ENCODE measurements at regions not wholly inside any gene's neighbourhood (a gene's known extent, or its start where the extent isn't known, plus 50 kb on each side); places are given as distances from the start of the nearest gene placed in this dataset.
"Not testable (repeated sequence)": the region's sequence is repeated elsewhere in the genome, so short reads cannot be mapped to it uniquely, and the experiment has no call there.

DNA sequence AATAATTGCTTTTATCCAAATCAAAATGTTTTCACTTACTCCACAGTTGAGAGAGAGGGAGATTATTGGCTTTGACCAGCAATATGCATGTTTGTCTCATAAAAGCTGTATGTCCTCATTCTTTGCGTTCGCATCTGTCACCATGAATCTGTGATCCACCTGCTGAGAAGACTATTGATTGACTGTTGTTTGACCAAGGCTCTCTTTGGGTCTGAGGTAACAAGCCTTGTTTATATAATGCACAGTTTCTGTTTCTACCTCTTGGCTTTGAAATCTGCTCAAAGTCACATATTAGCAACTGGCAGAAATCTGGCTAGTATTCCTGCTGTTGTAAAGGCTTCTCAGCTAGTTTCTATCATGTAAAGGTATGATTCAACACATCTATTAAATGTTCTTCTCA, 157.0 kb downstream of the LYPLAL1 start:
- Mint-ChIP-seq H3K36me3 (peaks cover 2% of the 10 kb centered on the region), H3K4me1 (no peaks in the 10 kb centered on the region), H3K27me3 (no peaks in the 10 kb centered on the region), H3K4me3 (no peak overlapping the region), H3K9me3 (peaks cover 2 to 14% (median 13%) of the 10 kb centered on the region in 3 donors), H3K27ac (no peak overlapping the region)

DNA sequence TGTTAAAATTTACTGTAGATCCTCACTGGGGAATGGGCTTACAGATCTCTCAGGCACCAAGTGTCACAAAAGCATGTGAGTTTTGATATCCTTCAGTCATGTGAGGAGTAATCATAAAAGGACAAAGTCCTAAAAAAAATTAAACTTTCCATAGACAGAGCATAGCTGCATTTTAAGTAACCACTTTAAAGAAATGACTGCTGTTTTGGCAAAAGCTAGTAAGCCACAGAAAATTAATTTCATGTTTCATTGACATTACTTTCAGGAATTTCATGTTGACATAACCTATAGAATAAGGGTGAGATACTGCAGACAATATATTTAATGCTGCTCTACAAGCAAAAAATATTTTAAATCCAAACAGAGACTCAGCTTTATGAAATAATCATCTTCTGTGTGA, 156.3 kb downstream of the LYPLAL1 start:
- H3K27ac Mint-ChIP-seq, result no peak overlapping the region
- H3K4me1 Mint-ChIP-seq, result no peaks in the 10 kb centered on the region
- H3K9me3 Mint-ChIP-seq, result peaks cover 2 to 14% (median 13%) of the 10 kb centered on the region in 3 donors
- no peaks in the 10 kb centered on the region for H3K27me3 Mint-ChIP-seq
- peaks cover 2% of the 10 kb centered on the region for H3K36me3 Mint-ChIP-seq
- no peak overlapping the region for H3K4me3 Mint-ChIP-seq

DNA sequence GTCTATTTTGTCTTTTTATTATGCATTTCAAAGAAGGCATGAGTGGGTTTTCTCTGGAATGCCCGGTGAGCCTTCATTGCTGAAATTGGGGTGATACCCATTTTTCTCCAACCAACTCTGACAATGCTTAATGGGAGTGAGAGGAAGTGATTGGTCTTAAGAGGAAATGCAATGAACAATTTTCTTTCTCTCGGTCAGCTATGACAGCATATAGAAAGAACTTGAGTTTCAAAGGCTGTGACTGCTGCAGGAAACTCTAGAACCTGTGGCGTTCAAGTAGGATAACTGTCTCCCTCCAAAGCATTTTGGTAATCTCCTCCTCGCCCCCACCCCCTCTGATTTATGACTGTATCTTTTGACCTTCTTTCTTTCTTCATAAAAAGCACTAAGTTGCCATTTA, 155.9 kb downstream of the LYPLAL1 start:
- Mint-ChIP-seq H3K9me3 (peaks cover 2 to 14% (median 13%) of the 10 kb centered on the region in 3 donors), H3K27ac (no peak overlapping the region), H3K27me3 (no peaks in the 10 kb centered on the region), H3K36me3 (peaks cover 2% of the 10 kb centered on the region), H3K4me1 (no peaks in the 10 kb centered on the region), H3K4me3 (no peak overlapping the region)

DNA sequence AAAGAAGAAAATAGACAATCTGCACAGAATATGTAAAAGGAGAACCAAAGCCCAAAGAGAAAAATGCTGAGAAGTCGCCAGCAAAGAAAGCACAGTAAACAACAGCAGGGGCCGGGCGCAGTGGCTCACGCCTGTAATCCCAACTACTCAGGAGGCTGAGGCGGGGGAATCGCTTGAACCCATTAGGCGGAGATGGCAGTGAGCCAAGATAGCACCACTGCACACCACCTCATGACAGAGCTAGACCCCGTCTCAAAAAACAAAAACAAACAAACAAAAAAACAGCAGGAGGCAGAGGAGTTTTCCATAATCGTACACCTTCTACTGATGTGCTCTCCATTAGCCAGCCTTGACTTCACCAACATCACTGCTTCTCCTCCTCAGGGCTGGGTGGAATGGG, 153.2 kb downstream of the LYPLAL1 start:
- H3K36me3 Mint-ChIP-seq, result peaks cover 2% of the 10 kb centered on the region

DNA sequence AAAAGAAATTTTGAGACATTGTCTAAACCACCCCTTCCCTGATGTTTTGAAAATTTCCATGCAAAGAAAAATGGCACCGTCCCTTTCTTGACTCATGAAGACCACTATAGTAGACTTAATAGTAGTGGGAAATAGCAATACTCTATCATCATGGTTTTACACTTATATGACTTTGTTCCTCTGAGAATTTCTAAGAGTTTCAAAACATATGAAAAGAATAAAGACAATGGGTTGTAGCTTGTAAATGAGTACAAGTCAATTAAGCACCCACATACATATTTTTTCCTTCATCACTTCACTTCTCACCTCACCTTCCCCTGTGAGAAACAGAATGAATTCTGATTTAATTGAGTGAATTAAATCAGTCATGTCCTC, 151.7 kb downstream of the LYPLAL1 start:
- Mint-ChIP-seq H3K27ac (no peak overlapping the region), H3K4me3 (no peak overlapping the region), H3K27me3 (no peaks in the 10 kb centered on the region), H3K36me3 (peaks cover 2% of the 10 kb centered on the region), H3K4me1 (peaks cover 0 to 4% (median 0%) of the 10 kb centered on the region in 3 donors), H3K9me3 (peaks cover 4 to 14% (median 13%) of the 10 kb centered on the region in 3 donors)

More for the DNA sequence above, 153.2 kb downstream of the LYPLAL1 start:
- H3K9me3 Mint-ChIP-seq, result peaks cover 2 to 14% (median 13%) of the 10 kb centered on the region in 3 donors
- no peaks in the 10 kb centered on the region for H3K27me3 Mint-ChIP-seq
- no peaks in the 10 kb centered on the region for H3K4me1 Mint-ChIP-seq
- H3K4me3 Mint-ChIP-seq, result no peak overlapping the region
- H3K27ac Mint-ChIP-seq, result no peak overlapping the region

DNA sequence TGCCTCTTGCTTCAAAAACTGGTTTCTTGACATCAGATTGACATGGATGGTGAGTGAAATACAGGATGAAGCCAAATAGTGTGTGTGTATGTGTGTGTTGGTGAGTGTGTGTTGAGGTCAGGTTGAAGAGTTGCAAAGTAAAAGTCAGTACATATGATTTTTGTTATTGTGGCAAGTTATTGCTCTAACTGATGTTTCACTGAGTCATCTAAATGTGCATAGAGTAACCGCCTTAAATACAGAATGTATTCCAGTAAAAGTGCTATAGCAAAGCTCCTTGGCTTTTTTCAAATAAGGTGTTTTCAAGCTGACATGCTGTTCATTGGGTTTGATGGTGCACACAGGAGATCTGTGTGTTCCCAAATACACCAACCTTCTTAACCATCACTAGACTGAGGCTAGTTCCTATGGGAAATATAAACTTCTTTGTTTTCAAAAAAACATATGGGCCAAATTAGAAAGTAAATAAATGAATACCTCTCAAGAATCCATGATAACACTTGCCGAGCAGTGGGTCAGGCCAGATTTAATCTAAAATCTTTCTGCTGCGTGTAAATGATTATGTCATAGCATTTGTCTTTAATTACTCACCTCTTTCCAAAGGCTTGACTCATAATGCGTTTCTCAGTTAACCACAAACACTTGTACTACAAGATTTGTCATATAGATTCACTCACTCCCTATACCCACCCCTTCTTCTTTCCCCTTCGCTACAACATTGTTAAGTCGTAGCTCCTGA, 151.1 kb downstream of the LYPLAL1 start:
- no peak overlapping the region for H3K4me3 Mint-ChIP-seq
- H3K4me1 Mint-ChIP-seq, result peaks cover 0 to 4% (median 0%) of the 10 kb centered on the region in 3 donors
- no peaks in the 10 kb centered on the region for H3K27me3 Mint-ChIP-seq
- H3K9me3 Mint-ChIP-seq, result peaks cover 4 to 14% (median 13%) of the 10 kb centered on the region in 3 donors
- H3K27ac Mint-ChIP-seq, result no peak overlapping the region
- peaks cover 2% of the 10 kb centered on the region for H3K36me3 Mint-ChIP-seq

DNA sequence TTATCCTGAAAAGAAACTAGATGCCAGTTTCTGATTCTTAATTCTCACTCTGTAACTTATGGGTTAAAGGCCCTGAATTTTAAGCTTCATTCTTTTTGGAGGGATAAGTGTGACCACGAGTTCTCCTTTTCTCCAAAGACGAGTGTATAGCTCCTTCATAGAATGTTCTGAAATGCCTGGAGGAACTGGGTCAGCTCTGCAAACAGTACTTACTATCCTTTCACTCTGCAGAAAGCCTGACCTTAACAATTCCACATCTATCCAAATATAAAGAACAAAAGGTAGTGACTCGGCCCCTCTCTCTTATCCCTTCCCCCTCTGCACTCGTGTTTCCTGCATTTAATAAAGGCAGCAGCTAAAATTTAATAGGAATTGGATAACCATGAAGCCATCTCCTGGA, 150.5 kb downstream of the LYPLAL1 start:
- no peaks in the 10 kb centered on the region for H3K27me3 Mint-ChIP-seq

DNA sequence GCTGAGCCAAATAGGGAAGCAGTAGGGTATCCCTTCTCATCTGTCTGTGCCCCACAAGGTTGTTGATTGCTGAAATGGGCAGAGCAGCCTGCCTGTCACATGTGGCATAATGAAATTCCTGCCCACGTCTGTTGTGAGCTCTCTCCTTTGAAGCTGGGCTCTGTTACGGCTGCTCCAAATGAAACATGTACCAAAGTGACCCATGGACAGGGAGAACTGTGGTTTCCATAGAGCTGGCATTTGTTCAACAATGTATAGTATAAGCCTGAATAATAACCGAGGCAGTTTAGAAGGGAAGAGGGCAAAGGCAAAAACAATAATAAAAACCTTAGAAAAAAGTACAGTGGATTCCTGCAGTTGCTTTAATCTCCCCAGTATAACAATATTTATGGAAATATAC, 149.7 kb downstream of the LYPLAL1 start:
- peaks cover 4 to 16% (median 13%) of the 10 kb centered on the region in 3 donors for H3K9me3 Mint-ChIP-seq
- H3K4me3 Mint-ChIP-seq, result no peak overlapping the region
- H3K36me3 Mint-ChIP-seq, result peaks cover 2% of the 10 kb centered on the region
- H3K27me3 Mint-ChIP-seq, result no peaks in the 10 kb centered on the region
- peaks cover 0 to 4% (median 0%) of the 10 kb centered on the region in 3 donors for H3K4me1 Mint-ChIP-seq
- no peak overlapping the region for H3K27ac Mint-ChIP-seq

More for the DNA sequence above, 150.5 kb downstream of the LYPLAL1 start:
- Mint-ChIP-seq H3K27ac (no peak overlapping the region), H3K4me3 (no peak overlapping the region), H3K4me1 (peaks cover 0 to 4% (median 0%) of the 10 kb centered on the region in 3 donors), H3K9me3 (peaks cover 4 to 14% (median 13%) of the 10 kb centered on the region in 3 donors), H3K36me3 (peaks cover 2% of the 10 kb centered on the region)

DNA sequence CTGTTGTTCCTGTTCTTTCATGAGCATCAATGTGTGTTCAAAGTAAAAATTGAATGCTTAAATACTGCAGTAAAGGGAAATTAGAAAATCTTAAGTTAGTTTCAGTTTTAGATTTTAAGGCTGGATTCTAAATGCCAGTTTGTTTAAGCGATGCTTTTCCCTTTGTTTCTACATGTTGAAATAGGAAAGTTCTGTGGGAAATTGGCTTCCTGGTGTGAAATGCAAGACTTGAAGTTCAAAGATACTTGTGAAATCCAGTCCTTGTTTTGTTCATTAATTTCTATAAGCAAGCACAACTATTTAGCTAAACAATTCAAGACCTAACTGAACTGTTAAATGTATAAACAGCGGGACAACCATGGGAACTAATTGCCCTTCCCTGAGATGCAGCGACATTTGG, 149.1 kb downstream of the LYPLAL1 start:
- Mint-ChIP-seq H3K4me3 (no peak overlapping the region), H3K27me3 (no peaks in the 10 kb centered on the region), H3K9me3 (peaks cover 5 to 10% (median 8%) of the 10 kb centered on the region in 3 donors), H3K27ac (no peak overlapping the region), H3K4me1 (peaks cover 0 to 4% (median 0%) of the 10 kb centered on the region in 3 donors), H3K36me3 (peaks cover 2% of the 10 kb centered on the region)

DNA sequence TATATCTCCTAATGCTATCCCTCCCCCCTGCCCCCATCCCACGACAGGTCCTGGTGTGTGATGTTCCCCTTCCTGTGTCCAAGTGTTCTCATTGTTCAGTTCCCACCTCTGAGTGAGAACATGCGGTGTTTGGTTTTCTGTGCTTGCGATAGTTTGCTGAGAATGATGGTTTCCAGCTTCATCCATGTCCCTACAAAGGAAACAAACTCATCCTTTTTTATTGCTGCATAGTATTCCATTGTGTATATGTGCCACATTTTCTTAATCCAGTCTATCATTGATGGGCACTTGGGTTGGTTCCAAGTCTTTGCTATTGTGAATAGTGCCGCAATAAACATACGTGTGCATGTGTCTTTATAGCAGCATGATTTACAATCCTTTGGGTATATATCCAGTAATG, 146.9 kb downstream of the LYPLAL1 start:
- H3K27ac Mint-ChIP-seq, H3K27me3 Mint-ChIP-seq, H3K4me3 Mint-ChIP-seq, H3K9me3 Mint-ChIP-seq, H3K36me3 Mint-ChIP-seq, H3K4me1 Mint-ChIP-seq: not testable (repeated sequence)

DNA sequence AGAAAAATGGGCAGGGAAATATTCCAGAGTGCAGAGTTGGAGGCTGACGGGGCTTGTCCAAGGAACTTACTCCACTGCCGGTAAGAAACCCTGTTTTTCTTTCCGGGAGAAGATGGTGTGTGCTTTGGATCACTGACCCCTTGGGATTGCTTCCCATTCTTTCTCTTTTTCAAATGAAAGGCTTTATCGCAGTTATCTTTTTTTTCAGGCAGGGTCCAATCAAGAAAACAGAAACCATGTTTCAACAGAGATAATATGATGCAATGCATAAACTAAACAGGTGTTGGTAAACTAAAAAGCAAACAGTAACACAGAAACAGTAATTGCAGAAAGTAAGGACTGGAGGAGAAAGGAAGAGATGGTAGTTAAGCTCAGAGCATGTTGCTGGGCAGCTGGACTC, 145.1 kb downstream of the LYPLAL1 start:
- Mint-ChIP-seq H3K36me3 (peaks cover 7% of the 10 kb centered on the region), H3K4me1 (peaks cover 0 to 5% (median 0%) of the 10 kb centered on the region in 3 donors), H3K4me3 (no peak overlapping the region), H3K27me3 (no peaks in the 10 kb centered on the region), H3K27ac (peak overlapping the region in 1 of 3 donors; percentile 57), H3K9me3 (peaks cover 2 to 11% (median 10%) of the 10 kb centered on the region in 3 donors)

DNA sequence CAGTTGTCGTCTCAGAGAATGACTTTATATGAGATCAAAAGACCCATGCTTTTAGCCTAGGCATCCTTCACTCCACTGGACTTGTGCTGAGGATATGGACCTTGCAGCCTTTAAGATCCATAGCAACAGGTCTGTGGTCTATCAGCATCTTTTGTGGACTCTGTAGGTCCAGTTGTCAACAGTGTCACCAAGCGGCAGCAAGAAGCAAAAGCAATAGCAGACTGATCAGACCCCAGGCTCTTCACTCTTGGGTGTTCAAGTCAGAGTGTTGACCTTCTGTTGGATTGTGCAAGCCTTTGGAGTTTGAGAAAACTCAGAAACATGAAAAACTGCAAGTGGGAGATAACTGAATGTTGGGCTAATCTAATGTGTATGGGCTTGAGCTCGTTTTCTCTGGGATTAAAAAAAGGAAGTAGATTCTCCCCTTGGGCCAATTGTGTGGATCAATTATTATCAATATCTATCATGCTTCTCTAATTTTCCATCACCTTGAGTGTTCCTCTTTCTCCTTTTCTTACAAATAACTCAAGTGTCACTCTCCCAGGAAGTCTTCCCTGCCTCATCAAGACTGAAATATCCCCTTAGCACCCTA, 144.2 kb downstream of the LYPLAL1 start:
- Mint-ChIP-seq H3K27ac (no peak overlapping the region), H3K36me3 (peaks cover 9% of the 10 kb centered on the region), H3K9me3 (peaks cover 2 to 11% (median 10%) of the 10 kb centered on the region in 3 donors), H3K4me3 (no peak overlapping the region), H3K27me3 (no peaks in the 10 kb centered on the region), H3K4me1 (peaks cover 0 to 5% (median 0%) of the 10 kb centered on the region in 3 donors)

DNA sequence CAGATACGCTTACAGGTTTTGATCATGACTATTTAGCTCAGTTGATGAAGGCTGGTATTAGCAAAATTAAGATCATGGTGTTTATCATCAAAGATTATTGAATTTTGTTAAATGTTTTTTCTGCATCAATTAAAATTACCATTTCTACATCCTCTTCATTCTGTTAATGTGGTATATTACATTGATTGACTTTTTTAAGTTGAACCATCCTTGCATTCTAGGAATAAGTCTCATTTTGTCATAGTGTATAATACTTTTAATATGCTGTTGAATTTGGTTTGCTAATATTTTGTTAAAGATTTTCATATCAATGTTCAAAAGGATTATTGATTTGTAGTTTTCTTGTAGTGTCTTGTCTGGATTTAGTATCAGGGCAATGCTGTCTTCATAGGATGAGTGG, 142.4 kb downstream of the LYPLAL1 start:
- peaks cover 2 to 11% (median 10%) of the 10 kb centered on the region in 3 donors for H3K9me3 Mint-ChIP-seq
- no peaks in the 10 kb centered on the region for H3K27me3 Mint-ChIP-seq
- H3K4me1 Mint-ChIP-seq, result peaks cover 0 to 1% (median 0%) of the 10 kb centered on the region in 3 donors
- H3K27ac Mint-ChIP-seq, result no peak overlapping the region
- H3K4me3 Mint-ChIP-seq, result no peak overlapping the region
- H3K36me3 Mint-ChIP-seq, result peaks cover 13% of the 10 kb centered on the region

DNA sequence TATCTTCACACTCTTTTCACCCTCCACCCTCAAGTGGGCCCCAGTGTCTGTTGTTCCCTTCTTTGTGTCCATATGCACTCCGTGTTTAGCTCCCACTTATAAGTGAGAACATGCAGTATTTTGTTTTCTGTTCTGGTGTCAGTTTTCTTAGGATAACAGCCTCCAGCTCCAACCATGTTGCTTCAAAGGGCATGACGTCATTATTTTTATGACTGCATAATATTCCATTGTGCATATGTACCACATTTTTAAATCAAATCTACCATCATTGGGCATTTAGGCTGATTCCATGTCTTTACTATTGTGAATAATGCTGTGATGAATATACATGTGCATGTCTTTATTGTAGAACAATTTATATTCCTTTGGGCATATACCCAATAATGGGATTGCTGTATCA, 140.3 kb downstream of the LYPLAL1 start:
- Mint-ChIP-seq H3K9me3 (peaks cover 4 to 11% (median 10%) of the 10 kb centered on the region in 3 donors), H3K4me1 (peaks cover 0 to 1% (median 0%) of the 10 kb centered on the region in 3 donors)

DNA sequence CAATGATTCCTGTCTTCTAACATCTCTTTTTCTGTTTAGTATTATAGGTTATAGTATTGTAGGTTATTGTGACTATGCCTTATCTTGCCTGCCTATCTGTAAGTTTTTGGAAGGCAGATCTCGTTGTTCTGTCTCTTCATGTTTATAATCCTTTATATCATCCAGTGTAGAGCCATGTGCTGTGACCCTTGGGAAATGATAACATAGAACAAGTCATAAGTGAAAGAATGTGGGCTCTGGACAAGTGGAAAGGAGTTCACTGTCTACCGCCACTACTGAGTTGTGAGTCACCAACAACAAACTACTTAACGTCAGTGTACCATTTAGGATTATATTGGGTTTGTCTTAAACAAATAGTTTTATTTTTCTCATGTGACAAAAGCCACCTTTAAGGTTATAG, 139.3 kb downstream of the LYPLAL1 start:
- Mint-ChIP-seq H3K27me3 (no peaks in the 10 kb centered on the region), H3K4me3 (no peak overlapping the region), H3K9me3 (peaks cover 3 to 13% (median 10%) of the 10 kb centered on the region in 3 donors), H3K27ac (no peak overlapping the region), H3K36me3 (peaks cover 24% of the 10 kb centered on the region), H3K4me1 (peaks cover 0 to 1% (median 0%) of the 10 kb centered on the region in 3 donors)

More for the DNA sequence above, 140.3 kb downstream of the LYPLAL1 start:
- Mint-ChIP-seq H3K4me3 (no peak overlapping the region), H3K27ac (no peak overlapping the region), H3K36me3 (peaks cover 23% of the 10 kb centered on the region), H3K27me3 (no peaks in the 10 kb centered on the region)
